Activated B cell treated with CpG ODN at 0.5 μM for 24 hours (primary cell): ENCODE measurements at regions not wholly inside any gene's neighbourhood (a gene's known extent, or its start where the extent isn't known, plus 50 kb on each side); places are given as distances from the start of the nearest gene placed in this dataset.

ENCODE experiments used
- ATAC-seq: fragments of 200-7000 bp; cut with Tn5 transposase; one replicate; pipeline ENCODE4 v1.10.0; 2021; ENCODE audit warnings: low read depth, mild to moderate bottlenecking, moderate library complexity
- CTCF ChIA-PET: fragments of 350-600 bp; sonication (Branson Sonifier 250); formaldehyde crosslinking; loops from one replicate; lab custom pipeline; 2021; ENCODE audit warnings: antibody characterized with exemption; lab: Charles Lee
- POLR2A ChIA-PET: fragments of 350-600 bp; sonication (Branson Sonifier 250); formaldehyde crosslinking; loops from one replicate; lab custom pipeline; 2021; ENCODE audit warnings: antibody characterized with exemption; lab: Charles Lee
- DNase-seq: peaks from one replicate; pipeline ENCODE4 v3.0.0; 2022
- H3K27ac Mint-ChIP-seq: one replicate; pipeline ENCODE4 v1.8.0; 2020; ENCODE audit warnings: mixed read lengths
- H3K27me3 Mint-ChIP-seq: one replicate; pipeline ENCODE4 v1.8.0; 2021; ENCODE audit warnings: mixed read lengths
- H3K36me3 Mint-ChIP-seq: one replicate; pipeline ENCODE4 v1.8.0; 2021; ENCODE audit warnings: low read depth, mixed read lengths
- H3K4me1 Mint-ChIP-seq: one replicate; pipeline ENCODE4 v1.8.0; 2021; ENCODE audit warnings: mixed read lengths
- H3K4me3 Mint-ChIP-seq: one replicate; pipeline ENCODE4 v1.8.0; 2020; ENCODE audit warnings: mild to moderate bottlenecking, mixed read lengths
- H3K9me3 Mint-ChIP-seq: one replicate; pipeline ENCODE4 v1.8.0; 2020; ENCODE audit warnings: mixed read lengths
- intact Hi-C: fragments of 100-400 bp; cut with micrococcal nuclease; formaldehyde crosslinking; loops from one replicate; pipeline ENCODE4 v1.15.1; 2024
- TF ChIP-seq, protein P1 (sequence below): fragments of 200-600 bp; IDR thresholded peaks from one replicate; pipeline ENCODE4 v1.8.0; 2022; ENCODE audit warnings: antibody characterized with exemption, mild to moderate bottlenecking

DNA sequence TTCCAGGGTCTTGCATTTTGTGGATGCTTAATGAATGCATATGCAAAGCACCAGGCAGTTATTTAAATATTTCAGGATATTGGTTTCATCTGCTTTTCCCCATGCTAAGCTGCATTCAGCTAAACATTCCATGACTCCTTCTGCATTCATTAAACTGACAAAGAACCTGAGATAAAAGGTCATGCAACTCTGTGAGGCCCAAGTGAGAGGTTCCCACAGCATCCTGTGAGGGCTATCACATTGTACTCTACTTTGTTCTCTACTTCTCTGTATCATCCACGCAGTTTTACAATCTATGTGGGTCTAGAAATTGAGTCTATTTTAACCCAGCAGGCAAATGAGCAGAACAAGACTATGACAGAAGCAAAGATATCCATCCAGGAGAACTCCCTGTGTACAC lies 86.4 kb upstream of the PRSS16 start:
- Mint-ChIP-seq H3K4me3 (no peak overlapping the region), H3K9me3 (no peaks in the 10 kb centered on the region), H3K4me1 (peaks cover 23% of the 10 kb centered on the region), H3K36me3 (no peaks in the 10 kb centered on the region), H3K27ac (no peak overlapping the region), H3K27me3 (no peaks in the 10 kb centered on the region)
- TF ChIP-seq, protein P1, sequence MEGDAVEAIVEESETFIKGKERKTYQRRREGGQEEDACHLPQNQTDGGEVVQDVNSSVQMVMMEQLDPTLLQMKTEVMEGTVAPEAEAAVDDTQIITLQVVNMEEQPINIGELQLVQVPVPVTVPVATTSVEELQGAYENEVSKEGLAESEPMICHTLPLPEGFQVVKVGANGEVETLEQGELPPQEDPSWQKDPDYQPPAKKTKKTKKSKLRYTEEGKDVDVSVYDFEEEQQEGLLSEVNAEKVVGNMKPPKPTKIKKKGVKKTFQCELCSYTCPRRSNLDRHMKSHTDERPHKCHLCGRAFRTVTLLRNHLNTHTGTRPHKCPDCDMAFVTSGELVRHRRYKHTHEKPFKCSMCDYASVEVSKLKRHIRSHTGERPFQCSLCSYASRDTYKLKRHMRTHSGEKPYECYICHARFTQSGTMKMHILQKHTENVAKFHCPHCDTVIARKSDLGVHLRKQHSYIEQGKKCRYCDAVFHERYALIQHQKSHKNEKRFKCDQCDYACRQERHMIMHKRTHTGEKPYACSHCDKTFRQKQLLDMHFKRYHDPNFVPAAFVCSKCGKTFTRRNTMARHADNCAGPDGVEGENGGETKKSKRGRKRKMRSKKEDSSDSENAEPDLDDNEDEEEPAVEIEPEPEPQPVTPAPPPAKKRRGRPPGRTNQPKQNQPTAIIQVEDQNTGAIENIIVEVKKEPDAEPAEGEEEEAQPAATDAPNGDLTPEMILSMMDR: no peak
- CTCF ChIA-PET: interaction anchor here (0.7 to 5.2 kb wide), 7 partner anchors 16 to 636 kb away, joined by 3 to 22 read pairs (median 4); partner anchors contain the start of gene POM121L2
- POLR2A ChIA-PET: no interaction called here
- ATAC-seq (no peak), DNase-seq (no peak)
- intact Hi-C loops: no loop called here

DNA sequence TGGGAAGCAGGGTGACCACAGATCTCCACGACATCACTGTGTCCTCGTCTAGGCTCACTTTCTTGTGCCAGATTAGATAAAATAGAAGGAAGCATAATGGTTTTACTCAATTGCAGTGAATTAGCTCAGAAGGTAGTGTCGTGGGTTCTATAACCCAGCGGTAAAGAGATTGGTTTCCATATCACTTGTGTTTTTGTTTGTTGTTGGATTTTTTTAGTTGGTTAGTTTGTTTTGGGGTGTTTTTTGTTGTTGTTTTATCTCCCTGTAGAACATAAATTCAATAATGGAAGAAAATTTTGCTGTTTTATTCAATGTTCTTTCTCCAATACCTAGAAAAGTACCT lies 85.9 kb upstream of the PRSS16 start:
- Mint-ChIP-seq H3K4me1 (peaks cover 20% of the 10 kb centered on the region), H3K27ac (no peak overlapping the region), H3K27me3 (no peaks in the 10 kb centered on the region), H3K9me3 (no peaks in the 10 kb centered on the region), H3K4me3 (no peak overlapping the region), H3K36me3 (no peaks in the 10 kb centered on the region)
- ChIA-PET POLR2A (no interaction called here), CTCF (interaction anchor here (0.7 to 5.2 kb wide), 6 partner anchors 15 to 635 kb away, joined by 3 to 22 read pairs (median 8); no protein-coding TSS in a partner anchor)
- no peak for ATAC-seq
- intact Hi-C loops: no loop called here
- TF ChIP-seq, protein P1: no peak
- DNase-seq: no peak

DNA sequence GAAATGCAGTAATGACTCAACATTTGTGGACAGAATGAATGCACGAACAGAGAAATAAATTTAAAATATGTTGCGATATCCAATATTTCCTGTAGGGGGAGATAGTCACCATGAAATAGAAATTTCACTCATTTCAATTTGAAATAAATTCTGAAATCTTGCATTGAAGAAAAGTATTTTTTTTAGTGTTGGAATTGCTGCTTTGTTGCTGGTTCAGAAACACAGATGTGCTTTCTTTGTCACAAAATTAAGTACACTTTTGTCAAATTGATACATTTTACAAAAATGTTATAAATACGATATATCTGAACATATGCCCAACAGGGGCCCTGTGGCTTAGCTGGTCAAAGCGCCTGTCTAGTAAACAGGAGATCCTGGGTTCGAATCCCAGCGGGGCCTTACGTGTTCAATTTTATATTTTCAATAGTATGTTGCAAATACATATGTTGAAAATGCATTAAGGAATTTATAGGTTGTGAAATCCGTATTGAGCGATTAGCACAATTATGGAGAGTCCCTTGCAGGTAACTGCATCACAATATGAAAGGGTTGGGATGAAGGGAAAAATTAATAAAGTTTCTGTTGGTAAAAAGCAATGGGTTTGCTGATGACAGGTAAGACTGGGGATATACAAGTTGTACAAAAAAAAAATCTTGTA lies 85.4 kb upstream of the PRSS16 start:
- intact Hi-C loops: loop anchor here (1.0 to 2.0 kb wide), 3 partner anchors 151 to 1194 kb away; partner anchors contain the start of gene POM121L2
- ATAC-seq (no peak), DNase-seq (no peak)
- Mint-ChIP-seq H3K27me3 (no peaks in the 10 kb centered on the region), H3K9me3 (no peaks in the 10 kb centered on the region), H3K4me1 (peaks cover 16% of the 10 kb centered on the region), H3K36me3 (no peaks in the 10 kb centered on the region), H3K4me3 (no peak overlapping the region), H3K27ac (no peak overlapping the region)
- CTCF ChIA-PET: interaction anchor here (0.9 to 5.2 kb wide), 7 partner anchors 14 to 733 kb away, joined by 3 to 22 read pairs (median 4); a partner anchor contains a TSS
- TF ChIP-seq, protein P1: peak; percentile 22
- POLR2A ChIA-PET: no interaction called here

DNA sequence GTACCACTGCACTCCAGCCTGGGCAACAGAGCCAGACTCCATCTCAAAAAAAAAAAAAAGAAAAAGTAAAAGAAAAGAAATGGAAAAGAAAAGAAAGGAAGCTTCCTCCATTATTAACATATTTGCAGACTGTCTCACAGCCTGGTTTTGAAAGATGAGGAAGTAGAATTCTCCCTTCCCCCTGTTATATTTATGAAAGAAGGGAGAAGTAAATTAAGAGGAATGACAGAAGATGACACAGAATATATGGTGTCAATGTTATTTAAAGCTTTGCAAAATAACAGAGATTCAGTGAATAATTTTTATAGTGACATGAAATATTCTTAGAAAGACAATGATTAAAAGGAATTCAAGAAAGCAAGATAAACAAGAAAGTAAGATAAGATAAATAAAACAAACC lies 83.7 kb upstream of the PRSS16 start:
- POLR2A ChIA-PET: interaction anchor here (0.7 kb wide), 1 partner anchor 41 kb away, joined by 3 read pairs; no protein-coding TSS in a partner anchor
- Mint-ChIP-seq H3K9me3 (no peaks in the 10 kb centered on the region), H3K36me3 (no peaks in the 10 kb centered on the region), H3K27me3 (peaks cover 4% of the 10 kb centered on the region), H3K4me3 (no peak overlapping the region), H3K27ac (no peak overlapping the region), H3K4me1 (peaks cover 3% of the 10 kb centered on the region)
- ATAC-seq: no peak
- no peak for DNase-seq
- TF ChIP-seq, protein P1: no peak
- intact Hi-C loops: loop anchor here (2.0 kb wide), 1 partner anchor 149 kb away; the partner anchor contains the start of gene POM121L2
- CTCF ChIA-PET: interaction anchor here (1.3 to 5.2 kb wide), 4 partner anchors 10 to 633 kb away, joined by 5 to 22 read pairs (median 6); no protein-coding TSS in a partner anchor

DNA sequence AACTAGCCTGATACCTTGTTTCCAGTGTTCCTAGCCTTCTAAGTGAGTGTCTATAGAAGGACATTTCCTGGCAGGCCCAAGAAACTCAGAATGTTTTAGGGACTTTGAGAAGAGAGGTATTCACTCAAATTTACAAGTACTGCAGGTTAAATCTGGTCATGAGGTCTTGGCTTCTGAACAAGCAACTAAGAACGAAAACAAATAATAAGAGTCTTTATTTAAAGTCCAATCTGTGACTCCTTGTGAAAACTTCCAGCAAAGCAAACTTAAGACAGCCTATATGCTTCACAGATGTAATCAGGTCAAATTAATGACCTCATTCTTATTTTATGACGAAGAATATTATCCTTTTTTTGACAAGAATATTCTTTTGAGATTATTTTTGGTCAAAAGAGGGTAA lies 79.4 kb upstream of the PRSS16 start:
- intact Hi-C loops: no loop called here
- H3K4me1 Mint-ChIP-seq: no peaks in the 10 kb centered on the region
- no peak overlapping the region for H3K27ac Mint-ChIP-seq
- ATAC-seq (no peak), DNase-seq (no peak)
- H3K4me3 Mint-ChIP-seq: no peak overlapping the region
- H3K36me3 Mint-ChIP-seq: no peaks in the 10 kb centered on the region
- peaks cover 8% of the 10 kb centered on the region for H3K27me3 Mint-ChIP-seq
- TF ChIP-seq, protein P1: no peak
- POLR2A ChIA-PET: no interaction called here
- H3K9me3 Mint-ChIP-seq: peaks cover 2% of the 10 kb centered on the region
- CTCF ChIA-PET: no interaction called here
